ENCODE measurements at regions not wholly inside any gene's neighbourhood (a gene's known extent, or its start where the extent isn't known, plus 50 kb on each side); places are given as distances from the start of the nearest gene placed in this dataset.

GRCh38 chr1:119308130-119308700, 60.4 kb upstream of the HAO2 start:
- no peak for DNase-seq
- no peaks in the 10 kb centered on the region for H3K79me2 ChIP-seq (ENCODE audit: insufficient read depth)
- CTCF ChIA-PET: no interaction called here
- no peak for TF ChIP-seq CHD2 (IDR thresholded peaks at IDR 0.05; ENCODE audit: low read length, partially characterized antibody)
- TF ChIP-seq USF2 (IDR thresholded peaks at IDR 0.05; ENCODE audit: borderline replicate concordance, low read depth, low read length): no peak
- no peak for TF ChIP-seq GABPA (IDR thresholded peaks at IDR 0.05; ENCODE audit: low read depth)
- no peak for TF ChIP-seq NRF1 (IDR thresholded peaks at IDR 0.05; ENCODE audit: low read depth, low read length)
- no peak for TF ChIP-seq RCOR1 (IDR thresholded peaks at IDR 0.05; ENCODE audit: low read length)
- TF ChIP-seq, protein P1, sequence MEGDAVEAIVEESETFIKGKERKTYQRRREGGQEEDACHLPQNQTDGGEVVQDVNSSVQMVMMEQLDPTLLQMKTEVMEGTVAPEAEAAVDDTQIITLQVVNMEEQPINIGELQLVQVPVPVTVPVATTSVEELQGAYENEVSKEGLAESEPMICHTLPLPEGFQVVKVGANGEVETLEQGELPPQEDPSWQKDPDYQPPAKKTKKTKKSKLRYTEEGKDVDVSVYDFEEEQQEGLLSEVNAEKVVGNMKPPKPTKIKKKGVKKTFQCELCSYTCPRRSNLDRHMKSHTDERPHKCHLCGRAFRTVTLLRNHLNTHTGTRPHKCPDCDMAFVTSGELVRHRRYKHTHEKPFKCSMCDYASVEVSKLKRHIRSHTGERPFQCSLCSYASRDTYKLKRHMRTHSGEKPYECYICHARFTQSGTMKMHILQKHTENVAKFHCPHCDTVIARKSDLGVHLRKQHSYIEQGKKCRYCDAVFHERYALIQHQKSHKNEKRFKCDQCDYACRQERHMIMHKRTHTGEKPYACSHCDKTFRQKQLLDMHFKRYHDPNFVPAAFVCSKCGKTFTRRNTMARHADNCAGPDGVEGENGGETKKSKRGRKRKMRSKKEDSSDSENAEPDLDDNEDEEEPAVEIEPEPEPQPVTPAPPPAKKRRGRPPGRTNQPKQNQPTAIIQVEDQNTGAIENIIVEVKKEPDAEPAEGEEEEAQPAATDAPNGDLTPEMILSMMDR (IDR thresholded peaks at IDR 0.05): no peak
- TF ChIP-seq, protein P2, sequence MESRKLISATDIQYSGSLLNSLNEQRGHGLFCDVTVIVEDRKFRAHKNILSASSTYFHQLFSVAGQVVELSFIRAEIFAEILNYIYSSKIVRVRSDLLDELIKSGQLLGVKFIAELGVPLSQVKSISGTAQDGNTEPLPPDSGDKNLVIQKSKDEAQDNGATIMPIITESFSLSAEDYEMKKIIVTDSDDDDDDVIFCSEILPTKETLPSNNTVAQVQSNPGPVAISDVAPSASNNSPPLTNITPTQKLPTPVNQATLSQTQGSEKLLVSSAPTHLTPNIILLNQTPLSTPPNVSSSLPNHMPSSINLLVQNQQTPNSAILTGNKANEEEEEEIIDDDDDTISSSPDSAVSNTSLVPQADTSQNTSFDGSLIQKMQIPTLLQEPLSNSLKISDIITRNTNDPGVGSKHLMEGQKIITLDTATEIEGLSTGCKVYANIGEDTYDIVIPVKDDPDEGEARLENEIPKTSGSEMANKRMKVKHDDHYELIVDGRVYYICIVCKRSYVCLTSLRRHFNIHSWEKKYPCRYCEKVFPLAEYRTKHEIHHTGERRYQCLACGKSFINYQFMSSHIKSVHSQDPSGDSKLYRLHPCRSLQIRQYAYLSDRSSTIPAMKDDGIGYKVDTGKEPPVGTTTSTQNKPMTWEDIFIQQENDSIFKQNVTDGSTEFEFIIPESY (IDR thresholded peaks at IDR 0.05; ENCODE audit: borderline replicate concordance, low read depth): no peak
- TF ChIP-seq IRF3 (IDR thresholded peaks at IDR 0.05; ENCODE audit: low read depth, low read length): no peak
- no peak for TF ChIP-seq FOXM1 (IDR thresholded peaks at IDR 0.05; ENCODE audit: low read depth)
- no peak for TF ChIP-seq PBX3 (IDR thresholded peaks at IDR 0.05)
- TF ChIP-seq, protein P3, sequence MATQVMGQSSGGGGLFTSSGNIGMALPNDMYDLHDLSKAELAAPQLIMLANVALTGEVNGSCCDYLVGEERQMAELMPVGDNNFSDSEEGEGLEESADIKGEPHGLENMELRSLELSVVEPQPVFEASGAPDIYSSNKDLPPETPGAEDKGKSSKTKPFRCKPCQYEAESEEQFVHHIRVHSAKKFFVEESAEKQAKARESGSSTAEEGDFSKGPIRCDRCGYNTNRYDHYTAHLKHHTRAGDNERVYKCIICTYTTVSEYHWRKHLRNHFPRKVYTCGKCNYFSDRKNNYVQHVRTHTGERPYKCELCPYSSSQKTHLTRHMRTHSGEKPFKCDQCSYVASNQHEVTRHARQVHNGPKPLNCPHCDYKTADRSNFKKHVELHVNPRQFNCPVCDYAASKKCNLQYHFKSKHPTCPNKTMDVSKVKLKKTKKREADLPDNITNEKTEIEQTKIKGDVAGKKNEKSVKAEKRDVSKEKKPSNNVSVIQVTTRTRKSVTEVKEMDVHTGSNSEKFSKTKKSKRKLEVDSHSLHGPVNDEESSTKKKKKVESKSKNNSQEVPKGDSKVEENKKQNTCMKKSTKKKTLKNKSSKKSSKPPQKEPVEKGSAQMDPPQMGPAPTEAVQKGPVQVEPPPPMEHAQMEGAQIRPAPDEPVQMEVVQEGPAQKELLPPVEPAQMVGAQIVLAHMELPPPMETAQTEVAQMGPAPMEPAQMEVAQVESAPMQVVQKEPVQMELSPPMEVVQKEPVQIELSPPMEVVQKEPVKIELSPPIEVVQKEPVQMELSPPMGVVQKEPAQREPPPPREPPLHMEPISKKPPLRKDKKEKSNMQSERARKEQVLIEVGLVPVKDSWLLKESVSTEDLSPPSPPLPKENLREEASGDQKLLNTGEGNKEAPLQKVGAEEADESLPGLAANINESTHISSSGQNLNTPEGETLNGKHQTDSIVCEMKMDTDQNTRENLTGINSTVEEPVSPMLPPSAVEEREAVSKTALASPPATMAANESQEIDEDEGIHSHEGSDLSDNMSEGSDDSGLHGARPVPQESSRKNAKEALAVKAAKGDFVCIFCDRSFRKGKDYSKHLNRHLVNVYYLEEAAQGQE (IDR thresholded peaks at IDR 0.05; ENCODE audit: low read depth, low read length): no peak
- TF ChIP-seq TEAD4 (IDR thresholded peaks at IDR 0.05; ENCODE audit: borderline replicate concordance, insufficient read depth): no peak
- TF ChIP-seq MEF2A (IDR thresholded peaks at IDR 0.05; ENCODE audit: borderline replicate concordance, low read depth): no peak
- TF ChIP-seq RAD21 (IDR thresholded peaks at IDR 0.05; ENCODE audit: low read length): no peak
- no peak for TF ChIP-seq ELF1 (IDR thresholded peaks at IDR 0.05)
- H3K4me1 ChIP-seq (ENCODE audit: control insufficient read depth in 1 of 2, insufficient read depth in 2 of 2, low read depth in 1 of 2, low read length in 1 of 2): no peaks in the 10 kb centered on the region
- H2AFZ ChIP-seq (ENCODE audit: low read depth): no peak overlapping the region
- no peak overlapping the region for H3K4me2 ChIP-seq
- WGBS (ENCODE audit: low lambda C conversion rate): 1% methylated on average over 3 of the region's 3 CpGs
- no peaks in the 10 kb centered on the region for H3K9me2 ChIP-seq
- POLR2A ChIA-PET: no interaction called here
- no peaks in the 10 kb centered on the region for H3K9me3 ChIP-seq
- H3K9ac ChIP-seq: no peak overlapping the region
- no peaks in the 10 kb centered on the region for H3K36me3 ChIP-seq (replicated peaks in 1 of 2; ENCODE audit: control insufficient read depth in 1 of 2, insufficient read depth in 2 of 2, low read length in 1 of 2)
- H3K27ac ChIP-seq (ENCODE audit: low read depth in 2 of 2, low read length in 1 of 2): no peak overlapping the region
- no peaks in the 10 kb centered on the region for H4K20me1 ChIP-seq (ENCODE audit: insufficient read depth)
- no peak overlapping the region for H3K4me3 ChIP-seq (ENCODE audit: low read depth in 2 of 2, low read length in 1 of 2)
- no peaks in the 10 kb centered on the region for H3F3A ChIP-seq (replicated peaks; ENCODE audit: insufficient read depth)
- peaks cover 28% of the 10 kb centered on the region; the same call in 1 of the 2 replicates for H3K27me3 ChIP-seq (ENCODE audit: insufficient read depth)
